Duodenal mucosa (tissue), 2 donors: ENCODE measurements at regions not wholly inside any gene's neighbourhood (a gene's known extent, or its start where the extent isn't known, plus 50 kb on each side); places are given as distances from the start of the nearest gene placed in this dataset.

Source experiments
- H3K27ac ChIP-seq: one replicate; pipeline ENCODE4 v1.7.0; 2013; ENCODE audit warnings: low read depth, low read length
- H3K27me3 ChIP-seq, 2 donors: one replicate each; pipeline ENCODE4 v1.7.0; 2013; ENCODE audit warnings: low read length in 2 of 2, control low read depth in 1 of 2; ENCODE audit not compliant: insufficient read depth in 2 of 2, control insufficient read depth in 1 of 2
- H3K36me3 ChIP-seq, 2 donors: one replicate each; pipeline ENCODE4 v1.7.0; 2013; ENCODE audit warnings: low read length in 2 of 2, control low read depth in 1 of 2; ENCODE audit not compliant: insufficient read depth in 2 of 2, control insufficient read depth in 1 of 2
- H3K4me1 ChIP-seq, 2 donors: one replicate each; pipeline ENCODE4 v1.7.0; 2013; ENCODE audit warnings: low read length in 2 of 2, control low read depth in 1 of 2; ENCODE audit not compliant: insufficient read depth in 2 of 2, control insufficient read depth in 1 of 2
- H3K4me3 ChIP-seq, 2 donors: one replicate each; pipeline ENCODE4 v1.7.0; 2013; ENCODE audit warnings: low read length in 2 of 2, low read depth in 1 of 2
- H3K9ac ChIP-seq, 2 donors: one replicate each; pipeline ENCODE4 v1.7.0; 2013; ENCODE audit warnings: low read length in 2 of 2, low read depth in 1 of 2
- H3K9me3 ChIP-seq, 2 donors: one replicate each; pipeline ENCODE4 v1.7.0; 2013; ENCODE audit warnings: low read length in 2 of 2, control low read depth in 1 of 2; ENCODE audit not compliant: control insufficient read depth in 1 of 2

GRCh38 chr6:66558189-66558588 lies 851.2 kb upstream of the EYS start:
- Histone ChIP-seq H3K27me3 (no peaks in the 10 kb centered on the region), H3K27ac (no peak overlapping the region), H3K9me3 (peaks cover 11 to 19% of the 10 kb centered on the region in 2 donors), H3K4me1 (no peaks in the 10 kb centered on the region), H3K9ac (no peak overlapping the region), H3K36me3 (no peaks in the 10 kb centered on the region), H3K4me3 (no peak overlapping the region)

- Histone ChIP-seq H3K27ac (no peak overlapping the region), H3K9ac (no peak overlapping the region), H3K36me3 (no peaks in the 10 kb centered on the region), H3K4me3 (no peak overlapping the region), H3K27me3 (no peaks in the 10 kb centered on the region), H3K9me3 (peaks cover 11 to 19% of the 10 kb centered on the region in 2 donors), H3K4me1 (no peaks in the 10 kb centered on the region)
These were observed 849.9 kb upstream of the EYS start for GRCh38 chr6:66556936-66557335.

GRCh38 chr6:66555082-66555481 lies 848.1 kb upstream of the EYS start:
- H3K9ac ChIP-seq = no peak overlapping the region
- H3K9me3 ChIP-seq = peaks cover 9 to 19% of the 10 kb centered on the region in 2 donors
- no peaks in the 10 kb centered on the region for H3K27me3 ChIP-seq
- H3K36me3 ChIP-seq = no peaks in the 10 kb centered on the region
- no peaks in the 10 kb centered on the region for H3K4me1 ChIP-seq
- no peak overlapping the region for H3K27ac ChIP-seq
- H3K4me3 ChIP-seq = no peak overlapping the region

- H3K9me3 ChIP-seq = peaks cover 4 to 19% of the 10 kb centered on the region in 2 donors
- H3K4me1 ChIP-seq = no peaks in the 10 kb centered on the region
- H3K27me3 ChIP-seq = no peaks in the 10 kb centered on the region
- H3K27ac ChIP-seq = no peak overlapping the region
- H3K9ac ChIP-seq = no peak overlapping the region
- H3K36me3 ChIP-seq = no peaks in the 10 kb centered on the region
- H3K4me3 ChIP-seq = no peak overlapping the region
These were observed 846.4 kb upstream of the EYS start for GRCh38 chr6:66553441-66553840.

- H3K9ac ChIP-seq = no peak overlapping the region
- H3K36me3 ChIP-seq = no peaks in the 10 kb centered on the region
- no peak overlapping the region for H3K4me3 ChIP-seq
- no peaks in the 10 kb centered on the region for H3K27me3 ChIP-seq
- H3K9me3 ChIP-seq = peaks cover 7 to 8% of the 10 kb centered on the region in 2 donors
- no peaks in the 10 kb centered on the region for H3K4me1 ChIP-seq
- H3K27ac ChIP-seq = no peak overlapping the region
These were observed 831.6 kb upstream of the EYS start for GRCh38 chr6:66538551-66539135.

- H3K9ac ChIP-seq = no peak overlapping the region
- H3K4me1 ChIP-seq = no peaks in the 10 kb centered on the region
- no peaks in the 10 kb centered on the region for H3K27me3 ChIP-seq
- H3K36me3 ChIP-seq = no peaks in the 10 kb centered on the region
- H3K27ac ChIP-seq = no peak overlapping the region
- H3K4me3 ChIP-seq = no peak overlapping the region
- no peaks in the 10 kb centered on the region for H3K9me3 ChIP-seq
These were observed 826.9 kb upstream of the EYS start for GRCh38 chr6:66533921-66534404.

- Histone ChIP-seq H3K27ac (no peak overlapping the region), H3K4me1 (no peaks in the 10 kb centered on the region), H3K36me3 (no peaks in the 10 kb centered on the region), H3K4me3 (no peak overlapping the region), H3K9me3 (peaks cover 0 to 7% of the 10 kb centered on the region in 2 donors), H3K9ac (no peak overlapping the region), H3K27me3 (no peaks in the 10 kb centered on the region)
These were observed 819.0 kb upstream of the EYS start for GRCh38 chr6:66526061-66526460.

GRCh38 chr6:66522864-66523263 lies 815.8 kb upstream of the EYS start:
- Histone ChIP-seq H3K36me3 (no peaks in the 10 kb centered on the region), H3K9me3 (peaks cover 0 to 7% of the 10 kb centered on the region in 2 donors), H3K4me1 (no peaks in the 10 kb centered on the region), H3K27ac (no peak overlapping the region), H3K4me3 (no peak overlapping the region), H3K9ac (no peak overlapping the region), H3K27me3 (no peaks in the 10 kb centered on the region)

GRCh38 chr6:66516377-66516776 lies 809.4 kb upstream of the EYS start:
- Histone ChIP-seq H3K9ac (no peak overlapping the region), H3K4me1 (no peaks in the 10 kb centered on the region), H3K36me3 (no peaks in the 10 kb centered on the region), H3K4me3 (no peak overlapping the region), H3K27ac (no peak overlapping the region), H3K9me3 (peaks cover 0 to 2% of the 10 kb centered on the region in 2 donors), H3K27me3 (no peaks in the 10 kb centered on the region)

GRCh38 chr6:66508433-66508832 lies 801.4 kb upstream of the EYS start:
- Histone ChIP-seq H3K27ac (no peak overlapping the region), H3K27me3 (no peaks in the 10 kb centered on the region), H3K36me3 (no peaks in the 10 kb centered on the region), H3K4me3 (no peak overlapping the region), H3K9ac (no peak overlapping the region), H3K9me3 (peaks cover 5 to 6% of the 10 kb centered on the region in 2 donors), H3K4me1 (no peaks in the 10 kb centered on the region)
